HG03565 (cell line): ENCODE measurements at regions not wholly inside any gene's neighbourhood (a gene's known extent, or its start where the extent isn't known, plus 50 kb on each side); places are given as distances from the start of the nearest gene placed in this dataset.
A peak's percentile ranks its signal among the peaks of the same experiment; 100 is the strongest.
"Not testable (repeated sequence)": the region's sequence is repeated elsewhere in the genome, so short reads cannot be mapped to it uniquely, and the experiment has no call there.

Source experiments
- ATAC-seq: cut with Tn5 transposase; IDR thresholded peaks from one replicate; pipeline ENCODE4 v1.9.1; 2021; ENCODE audit warnings: mild to moderate bottlenecking, moderate library complexity; ENCODE audit not compliant: unreplicated experiment

DNA sequence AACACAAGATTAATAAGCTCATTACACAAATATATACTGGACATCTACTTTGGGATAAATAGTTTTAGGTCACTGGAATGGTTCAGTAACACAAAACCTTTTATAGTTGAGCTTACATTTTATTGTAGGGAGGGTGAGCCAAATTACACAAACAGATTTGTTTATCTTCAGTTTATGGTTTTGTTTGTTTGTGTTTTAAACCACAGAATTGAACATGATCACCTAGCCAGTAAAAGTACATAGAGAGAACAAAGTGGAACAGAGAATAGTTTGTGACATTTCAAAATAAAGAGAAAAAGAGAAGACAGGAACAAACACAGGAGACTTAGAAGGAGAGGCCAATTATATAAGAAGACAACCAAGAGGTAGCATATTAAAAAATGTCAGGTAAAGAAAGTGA, 1930.2 kb upstream of the PCDH20 start:
- ATAC-seq = no peak

DNA sequence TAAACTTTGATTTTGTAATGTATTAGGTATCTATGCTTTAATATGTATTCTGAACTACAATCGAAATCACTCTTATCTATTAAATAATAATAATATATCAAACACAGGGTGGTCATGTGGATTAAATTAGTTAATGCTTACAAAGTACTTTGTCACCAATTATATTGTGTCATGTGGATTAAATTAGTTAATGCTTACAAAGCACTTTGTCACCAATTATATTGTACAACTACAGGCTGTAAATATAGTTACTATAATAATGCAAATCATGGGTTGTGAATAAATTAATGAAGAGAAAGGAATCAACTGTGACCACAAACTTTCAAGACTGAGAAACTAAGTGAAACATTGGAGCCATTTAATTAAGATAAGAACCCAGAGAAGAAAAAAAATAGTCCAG, 1929.1 kb upstream of the PCDH20 start:
- no peak for ATAC-seq

DNA sequence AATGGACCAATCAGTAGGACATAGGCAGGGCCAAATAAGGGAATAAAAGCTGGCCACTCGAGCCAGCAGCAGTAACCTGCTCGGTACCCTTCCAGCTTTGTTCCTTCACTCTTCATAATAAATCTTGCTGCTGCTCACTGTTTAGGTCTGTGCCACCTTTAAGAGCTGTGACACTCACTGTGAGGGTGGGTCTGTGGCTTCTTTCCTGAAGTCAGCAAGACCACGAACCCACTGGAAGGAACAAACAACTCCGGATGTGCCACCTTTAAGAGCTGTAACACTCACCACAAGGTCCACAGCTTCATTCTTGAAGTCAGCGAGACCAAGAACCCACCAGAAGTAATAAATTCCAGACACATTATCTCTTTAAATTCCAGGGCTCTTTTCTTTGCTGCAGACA, 1922.3 kb upstream of the PCDH20 start:
- ATAC-seq = no peak

DNA sequence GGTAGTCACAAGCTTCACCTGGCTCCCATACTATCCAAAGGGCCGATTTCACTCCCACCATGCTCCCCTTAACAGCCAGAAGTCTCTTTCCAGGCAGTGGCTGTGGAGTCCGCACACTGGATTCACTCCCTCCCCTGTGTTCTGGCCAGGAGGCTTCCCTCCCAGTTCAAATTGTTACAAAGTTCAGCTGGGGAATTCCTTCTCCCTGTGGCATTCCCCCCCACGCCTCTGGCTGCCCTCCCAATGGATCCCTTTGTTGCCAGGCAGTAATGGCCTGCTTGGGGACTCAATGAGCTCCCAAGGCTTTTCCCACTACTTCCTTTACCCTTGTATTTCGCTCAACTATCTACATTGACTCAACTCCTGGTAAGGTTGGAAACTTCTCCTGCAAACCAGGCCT, 1921.4 kb upstream of the PCDH20 start:
- ATAC-seq = no peak

DNA sequence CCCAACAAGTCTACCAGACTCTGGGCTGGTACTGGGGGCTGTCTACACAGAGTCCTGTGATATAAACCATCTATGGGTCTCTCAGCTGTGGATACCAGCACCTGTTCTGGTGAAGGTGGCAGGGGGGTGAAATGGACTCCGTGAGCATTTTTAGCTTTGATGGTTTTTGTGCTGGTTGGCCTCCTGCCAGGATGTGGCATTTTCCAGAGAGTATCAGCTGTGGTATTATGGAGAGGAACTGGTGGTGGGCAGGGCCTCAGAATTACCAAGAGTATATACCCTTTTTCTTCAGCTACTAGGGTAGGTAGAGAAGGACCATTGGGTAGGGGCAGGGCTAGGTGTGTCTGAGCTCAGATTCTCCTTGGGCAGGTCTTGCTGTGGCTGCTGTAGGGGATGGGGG, 1920.9 kb upstream of the PCDH20 start:
- ATAC-seq = no peak

DNA sequence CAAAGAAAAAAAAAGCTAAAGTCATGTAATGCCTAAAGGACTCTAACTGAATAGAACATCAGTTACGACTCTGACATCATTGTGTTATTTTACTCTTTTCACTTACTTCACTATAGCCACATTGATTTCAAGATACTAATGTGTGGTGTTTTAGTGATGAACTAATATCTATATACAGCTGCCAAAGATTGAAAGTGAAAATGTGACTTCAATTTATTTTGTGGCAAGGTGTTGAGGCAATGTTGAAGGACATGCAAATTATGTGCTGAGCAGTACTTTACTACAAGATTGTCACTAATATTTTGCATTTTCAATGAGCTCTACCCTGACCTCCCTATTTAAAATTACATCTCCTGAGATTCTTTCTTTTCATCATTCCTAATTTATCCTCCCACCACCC, 1911.9 kb upstream of the PCDH20 start:
- no peak for ATAC-seq

DNA sequence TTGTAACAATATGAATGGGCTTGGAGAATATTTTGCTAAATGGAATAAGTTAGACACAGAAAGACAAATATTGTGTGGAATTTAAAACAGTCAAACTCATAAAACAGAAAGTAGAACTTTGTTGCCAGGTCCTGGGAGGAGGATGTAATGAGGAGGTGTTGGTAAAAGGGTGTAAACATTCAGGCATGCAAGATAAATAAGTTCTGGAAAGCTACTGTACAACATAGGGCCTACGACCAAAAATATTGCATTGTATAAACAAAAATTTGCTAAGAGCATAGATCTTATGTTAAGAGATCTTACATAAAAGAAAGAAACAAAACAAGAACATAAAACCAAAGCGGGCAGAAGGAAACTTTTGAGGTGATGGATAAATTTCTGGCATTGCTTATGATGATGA, 1907.8 kb upstream of the PCDH20 start:
- ATAC-seq = no peak

DNA sequence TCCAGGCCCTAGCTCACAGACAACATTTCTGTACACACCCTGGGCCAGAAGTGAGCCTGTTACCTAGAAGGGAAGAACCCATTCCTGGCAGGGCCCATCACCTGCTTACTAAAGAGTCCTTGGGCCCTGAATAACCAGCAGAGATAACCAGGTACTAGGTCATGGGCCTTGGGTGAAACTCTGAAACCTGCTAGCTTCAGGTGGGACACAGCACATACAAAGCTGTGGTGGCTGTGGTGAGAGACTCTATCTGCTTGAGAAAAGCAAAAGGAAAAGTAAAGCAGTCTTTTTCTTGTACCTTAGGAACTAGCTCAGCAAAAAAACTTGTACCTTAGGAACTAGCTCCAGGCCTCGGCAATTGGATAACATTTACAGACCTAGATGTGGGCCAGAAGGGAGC, 1895.9 kb upstream of the PCDH20 start:
- no peak for ATAC-seq

DNA sequence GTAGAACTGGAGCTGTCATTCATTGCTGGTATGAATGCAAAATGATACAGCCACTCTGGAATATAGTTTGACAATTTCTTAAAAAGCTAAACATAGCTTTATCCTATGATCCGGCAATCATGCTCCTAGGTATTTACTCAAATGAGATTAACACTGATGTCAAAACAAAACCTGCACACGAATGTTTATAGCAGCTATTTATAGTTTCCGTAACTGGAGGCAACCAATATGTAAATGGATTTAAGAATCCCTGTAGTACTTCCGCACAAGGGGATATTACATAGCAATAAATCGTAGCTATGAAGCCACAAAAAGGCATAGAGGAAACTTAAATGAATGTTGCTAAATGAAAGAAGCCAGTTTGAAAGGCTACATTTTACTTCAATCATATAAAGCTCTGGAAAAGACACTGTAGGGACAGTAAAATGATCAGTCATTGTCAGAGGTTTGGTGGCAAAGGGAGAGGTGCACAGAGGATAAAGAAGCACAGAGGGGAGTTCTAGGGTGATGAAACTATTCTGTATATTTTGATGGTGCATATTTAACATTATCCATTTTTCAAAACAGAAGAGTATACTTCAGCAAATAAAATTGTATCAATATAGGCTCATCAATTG, 1893.0 kb upstream of the PCDH20 start:
- no peak for ATAC-seq

DNA sequence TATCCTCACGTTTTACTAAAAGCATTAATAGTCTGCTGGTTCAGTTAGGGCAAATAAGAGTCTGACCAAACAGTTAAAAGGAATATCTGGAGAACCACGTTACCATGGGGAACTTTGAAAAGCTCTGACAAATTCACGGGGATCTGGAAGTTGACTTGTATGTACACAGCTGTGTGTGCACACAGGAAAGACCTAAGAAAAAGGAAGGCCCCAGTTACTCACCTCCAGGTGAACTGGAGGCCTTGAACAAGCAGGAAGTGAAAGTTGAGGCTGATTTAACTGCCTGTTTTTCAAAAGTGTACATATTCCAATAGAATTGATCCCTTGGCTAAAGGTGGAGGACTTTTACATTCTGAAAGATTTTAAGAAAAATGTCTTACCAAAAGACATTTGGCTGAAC, 1891.6 kb upstream of the PCDH20 start:
- peak; percentile 53 for ATAC-seq

DNA sequence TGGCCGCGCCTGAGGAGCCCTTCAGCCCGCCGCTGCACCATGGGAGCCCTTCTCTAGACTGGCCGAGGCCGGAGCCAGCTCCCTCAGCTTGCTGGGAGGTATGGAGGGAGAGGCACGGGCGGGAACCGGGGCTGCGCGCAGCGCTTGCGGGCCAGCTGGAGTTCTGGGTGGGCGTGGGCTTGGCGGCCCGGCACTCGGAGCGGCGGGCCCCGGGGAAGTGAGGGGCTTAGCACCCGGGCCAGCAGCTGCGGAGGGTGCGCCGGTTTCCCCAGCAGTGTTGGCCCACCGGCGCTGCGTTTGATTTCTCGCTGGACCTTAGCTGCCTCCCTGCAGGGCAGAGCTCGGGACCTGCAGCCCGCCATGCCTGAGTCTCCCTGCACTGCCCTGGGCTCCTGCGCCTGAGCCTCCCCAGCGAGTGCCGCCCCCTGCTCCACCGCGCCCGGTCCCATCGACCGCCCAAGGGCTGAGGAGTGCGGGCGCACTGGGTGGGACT, 1890.0 kb upstream of the PCDH20 start:
- no peak for ATAC-seq

DNA sequence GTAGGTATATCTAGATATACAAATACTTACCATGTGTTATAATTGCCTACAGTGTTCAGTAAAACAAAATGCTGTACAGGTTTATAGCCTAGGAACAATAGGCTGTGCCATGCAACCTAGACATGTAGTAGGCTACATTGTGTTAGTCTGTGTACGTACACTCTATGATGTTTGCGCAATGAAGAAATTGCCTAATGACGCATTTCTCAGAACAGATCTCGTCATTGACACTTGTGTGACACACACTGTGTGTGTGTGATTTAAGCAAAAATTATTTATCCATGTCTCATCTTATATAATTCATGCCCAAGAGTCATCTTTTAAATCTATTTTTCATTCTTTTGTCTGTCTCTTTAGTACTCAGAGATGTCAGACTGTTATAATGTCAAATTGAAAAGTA, 1888.8 kb upstream of the PCDH20 start:
- no peak for ATAC-seq

DNA sequence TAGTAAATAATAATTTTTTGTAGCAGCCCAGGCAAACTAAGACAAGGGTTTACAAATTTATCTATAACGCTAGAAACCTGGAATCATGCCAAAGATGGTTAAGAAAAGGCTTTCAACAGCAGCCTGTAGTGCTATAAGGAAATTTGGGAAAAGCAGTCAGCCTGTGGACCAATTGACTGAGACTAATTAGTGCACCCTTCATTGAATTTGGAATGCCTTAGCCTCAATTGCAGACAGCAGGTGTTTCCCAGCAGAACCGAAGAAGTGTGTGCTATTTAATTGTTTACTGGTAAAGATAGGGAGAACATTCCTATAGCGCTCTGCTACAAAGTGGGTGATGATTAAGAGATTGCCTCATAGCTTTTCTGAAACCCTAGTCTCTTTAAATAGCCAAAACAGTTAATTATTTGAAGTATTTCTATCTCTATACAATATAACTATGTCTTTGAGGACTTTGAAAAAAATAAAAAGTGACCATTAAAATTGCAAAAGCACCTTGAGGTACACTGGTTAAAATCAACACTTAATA, 1884.3 kb upstream of the PCDH20 start:
- no peak for ATAC-seq

DNA sequence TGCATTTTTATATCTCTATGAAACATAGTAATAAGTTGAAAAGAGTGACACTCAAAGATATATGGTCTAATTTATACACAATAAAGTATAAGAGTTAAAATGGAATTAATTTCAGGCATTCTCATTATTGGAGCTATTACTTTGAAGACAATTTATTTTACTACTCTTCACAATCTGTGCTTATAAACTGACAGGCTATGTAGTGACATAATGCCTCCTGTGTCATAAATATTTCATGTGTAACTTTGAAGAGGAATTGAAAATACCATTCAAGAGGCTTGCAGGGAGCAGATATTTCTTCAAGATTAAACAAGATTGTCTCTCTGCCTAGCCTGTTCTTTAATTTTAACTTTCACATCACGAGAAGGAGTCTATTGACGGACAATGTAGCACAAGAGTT, 1881.5 kb upstream of the PCDH20 start:
- ATAC-seq = no peak

DNA sequence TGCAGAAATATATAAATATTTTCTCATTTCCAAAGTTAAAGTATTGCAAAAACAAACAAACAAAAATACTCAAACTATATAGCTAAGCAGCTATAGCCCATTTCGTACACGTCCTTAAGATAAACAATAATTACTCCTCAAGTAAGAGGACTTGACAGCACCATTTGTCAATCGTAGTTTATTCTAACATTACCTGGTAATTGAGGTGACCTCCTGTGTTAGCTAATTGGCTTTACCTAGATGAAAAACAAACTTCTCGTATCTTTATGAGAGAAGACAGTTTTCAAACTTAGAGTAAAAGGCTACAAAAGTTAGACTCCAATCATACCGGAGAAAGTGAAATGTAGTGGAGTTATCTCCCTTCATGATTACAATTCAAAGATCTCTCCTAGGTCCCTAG, 1876.1 kb upstream of the PCDH20 start:
- ATAC-seq = no peak

DNA sequence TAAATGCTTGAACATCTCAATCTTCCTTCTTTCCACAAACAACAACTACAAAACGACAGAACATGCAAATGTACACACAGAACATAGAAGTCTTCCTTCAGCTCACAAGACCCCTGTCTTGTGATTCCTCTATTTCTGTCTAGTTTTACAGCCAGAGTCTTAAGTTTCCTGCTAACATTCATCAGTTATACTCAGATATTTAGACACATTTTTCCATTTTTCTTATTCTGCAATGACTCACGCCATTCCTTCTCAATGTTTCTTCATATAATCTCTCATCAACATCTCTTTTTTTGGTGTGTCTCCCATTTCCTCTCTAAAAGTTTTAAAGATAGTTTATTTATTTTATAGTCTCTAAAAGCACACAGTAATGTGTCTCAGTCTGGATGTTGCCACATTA, 1872.9 kb upstream of the PCDH20 start:
- no peak for ATAC-seq

DNA sequence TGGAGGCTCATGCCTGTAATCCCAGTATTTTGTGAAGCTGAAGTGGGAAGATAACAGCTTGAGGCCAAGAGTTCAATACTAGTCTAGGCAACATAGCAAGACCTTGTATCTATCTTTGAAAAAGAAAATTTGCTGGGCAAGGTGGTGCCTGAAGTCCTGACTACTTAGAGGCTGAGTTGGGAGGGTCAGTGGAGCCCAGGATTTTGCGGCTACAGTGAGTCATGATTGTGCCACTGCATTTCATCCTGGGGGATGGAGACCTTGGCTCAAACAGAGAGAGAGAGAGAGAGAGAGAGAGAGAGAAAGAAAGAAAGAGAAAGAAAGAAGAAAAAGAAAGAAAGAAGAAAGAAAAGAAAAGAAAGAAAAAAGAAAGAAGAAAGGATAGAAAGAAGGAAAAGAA, 1872.3 kb upstream of the PCDH20 start:
- ATAC-seq = no peak

DNA sequence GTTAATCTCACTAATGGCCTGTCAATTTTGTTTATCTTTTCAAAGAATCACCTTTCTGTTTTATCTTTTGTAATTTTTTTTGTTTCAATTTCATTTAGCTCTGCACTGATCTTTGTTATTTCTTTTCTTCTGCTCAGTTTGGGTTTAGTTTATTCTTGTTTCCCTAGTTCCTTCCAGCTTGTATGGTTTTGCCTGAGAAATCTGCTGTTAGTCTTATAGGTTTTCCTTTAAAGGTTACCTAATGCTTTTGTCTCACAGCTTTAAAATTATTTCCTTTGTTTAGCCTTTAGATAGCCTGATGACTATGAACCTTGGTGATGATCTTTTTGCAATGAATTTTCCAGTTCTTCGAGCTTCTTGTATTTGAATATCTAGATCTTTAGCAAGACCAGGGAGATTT, 1869.8 kb upstream of the PCDH20 start:
- ATAC-seq = no peak

DNA sequence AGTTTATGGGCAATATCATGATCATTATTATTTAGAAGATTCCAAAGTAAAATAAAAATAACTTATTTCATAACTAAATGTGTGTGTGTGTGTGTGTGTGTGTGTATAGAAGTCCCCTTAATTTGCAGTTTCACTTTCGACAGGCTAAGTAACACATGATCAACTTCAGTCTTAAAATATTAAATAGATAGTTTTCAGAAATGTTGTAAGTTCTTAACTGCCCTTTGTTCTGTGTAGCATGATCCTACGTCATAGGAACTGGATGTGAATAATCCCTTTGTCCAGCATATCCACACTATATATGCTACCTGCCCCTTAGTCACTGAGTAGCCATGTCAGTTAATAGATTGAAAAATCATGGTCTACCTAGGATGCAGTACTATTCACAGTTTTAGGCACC, 1863.5 kb upstream of the PCDH20 start:
- ATAC-seq = no peak

DNA sequence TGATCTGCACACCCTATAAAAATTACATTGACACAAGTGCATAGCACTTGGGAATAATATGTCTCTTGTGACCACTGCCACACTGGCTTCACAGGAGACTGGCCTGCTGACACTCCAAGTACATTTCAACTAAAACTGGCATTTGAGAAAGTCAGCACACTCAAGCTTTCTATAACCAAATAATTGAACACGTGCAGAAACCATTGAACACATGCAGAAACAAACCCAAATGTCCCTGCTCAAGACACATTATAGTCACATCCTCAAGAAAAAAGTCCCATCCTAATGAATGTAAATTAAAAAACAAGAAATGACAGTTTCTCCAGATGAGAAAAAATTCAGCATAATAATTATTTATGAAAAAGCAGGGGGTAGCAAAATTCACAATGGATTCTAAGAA, 1859.1 kb upstream of the PCDH20 start:
- no peak for ATAC-seq

DNA sequence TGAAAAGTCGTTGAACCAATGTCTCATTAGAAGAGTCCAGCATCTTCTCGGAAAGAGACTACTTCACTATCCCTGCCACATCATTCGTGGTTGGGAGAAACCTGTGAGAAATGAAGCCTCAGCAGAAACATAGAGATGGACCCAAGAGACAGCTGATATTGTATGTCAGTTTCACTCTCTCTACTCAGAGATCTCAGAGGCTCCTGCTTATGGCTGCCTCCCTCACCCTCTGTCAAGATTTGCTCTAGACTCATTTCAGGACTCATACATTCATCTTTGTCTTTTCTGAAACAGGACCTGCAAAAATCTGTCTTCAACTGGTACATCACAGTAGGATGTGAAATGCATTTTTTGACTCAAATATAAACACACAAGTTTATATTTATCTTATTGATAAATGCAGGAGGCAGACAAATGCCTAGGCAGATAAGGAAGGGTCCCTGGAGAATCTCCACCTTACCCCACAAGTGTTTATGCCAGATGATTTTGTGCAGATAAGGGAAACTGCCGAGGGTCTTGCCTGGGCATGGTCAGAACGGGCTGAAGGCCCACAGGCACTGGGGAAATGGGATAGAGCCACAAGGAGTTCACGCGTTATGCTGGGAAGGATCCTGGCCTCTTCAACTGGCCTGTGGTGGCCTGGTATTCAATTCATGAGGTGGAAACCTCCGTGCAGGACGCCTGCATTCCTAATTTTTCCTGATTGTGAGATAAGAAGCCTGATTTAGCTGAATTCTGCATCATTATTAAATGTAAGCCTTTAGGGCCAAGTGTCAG, 1834.0 kb upstream of the PCDH20 start:
- no peak for ATAC-seq

DNA sequence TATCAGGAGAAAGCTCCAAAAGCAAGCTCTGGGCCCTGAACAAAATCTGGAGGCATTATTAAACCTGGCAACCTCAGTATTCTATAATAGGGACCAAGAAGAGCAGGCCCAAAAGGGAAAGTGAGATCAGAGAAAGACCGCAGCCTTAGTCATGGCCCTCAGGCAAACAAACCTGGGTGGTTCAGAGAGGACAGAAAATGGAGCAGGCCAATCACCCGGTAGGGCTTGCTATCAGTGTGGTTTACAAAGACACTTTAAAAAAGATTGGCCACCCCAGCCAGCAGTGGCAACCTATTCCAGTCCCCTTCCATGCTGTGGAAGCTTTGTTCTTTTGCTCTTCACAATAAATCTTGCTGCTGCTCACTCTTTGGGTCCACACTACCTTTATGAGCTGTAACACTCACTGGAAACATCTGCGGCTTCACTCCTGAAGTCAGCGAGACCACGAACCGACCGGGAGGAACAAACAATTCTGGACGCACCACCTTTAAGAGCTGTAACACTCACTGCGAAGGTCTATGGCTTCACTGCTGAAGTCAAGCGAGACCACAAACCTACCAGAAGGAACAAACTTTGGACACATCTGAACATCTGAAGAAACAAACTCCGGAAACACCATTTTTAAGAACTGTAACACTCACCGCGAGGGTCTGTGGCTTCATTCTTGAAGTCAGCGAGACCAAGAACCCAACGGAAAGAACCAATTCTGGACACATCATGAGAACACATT, 1821.2 kb upstream of the PCDH20 start:
- not testable (repeated sequence) for ATAC-seq
